Activated T-cell treated with anti-CD3 and anti-CD28 coated beads for 48 hours (primary cell): ENCODE measurements at regions not wholly inside any gene's neighbourhood (a gene's known extent, or its start where the extent isn't known, plus 50 kb on each side); places are given as distances from the start of the nearest gene placed in this dataset.

ENCODE experiments used
- DNase-seq: peaks from one replicate; pipeline ENCODE4 v3.0.0-alpha.2; 2020; ENCODE audit warnings: low read depth

DNA sequence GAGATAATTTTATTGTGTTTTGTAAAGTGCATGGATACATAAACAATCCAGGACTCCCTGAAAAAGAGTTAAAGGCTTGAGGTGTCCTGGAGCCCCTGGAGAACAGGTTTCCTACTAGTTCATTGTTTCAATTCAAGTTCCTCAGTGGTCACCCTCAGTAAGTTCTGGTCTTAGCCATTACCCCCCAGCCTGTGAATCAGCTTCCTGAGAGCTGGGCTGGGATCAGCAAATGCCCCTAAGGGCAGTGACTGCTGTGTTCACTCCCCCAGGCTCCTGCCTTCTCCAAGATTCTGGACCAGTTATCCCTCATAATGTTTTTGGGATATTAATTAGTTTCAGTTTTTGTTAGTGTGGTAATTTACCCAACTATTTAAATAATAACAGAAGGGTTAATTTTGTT, 151.6 kb upstream of the PRSS58 start:
- no peak for DNase-seq

DNA sequence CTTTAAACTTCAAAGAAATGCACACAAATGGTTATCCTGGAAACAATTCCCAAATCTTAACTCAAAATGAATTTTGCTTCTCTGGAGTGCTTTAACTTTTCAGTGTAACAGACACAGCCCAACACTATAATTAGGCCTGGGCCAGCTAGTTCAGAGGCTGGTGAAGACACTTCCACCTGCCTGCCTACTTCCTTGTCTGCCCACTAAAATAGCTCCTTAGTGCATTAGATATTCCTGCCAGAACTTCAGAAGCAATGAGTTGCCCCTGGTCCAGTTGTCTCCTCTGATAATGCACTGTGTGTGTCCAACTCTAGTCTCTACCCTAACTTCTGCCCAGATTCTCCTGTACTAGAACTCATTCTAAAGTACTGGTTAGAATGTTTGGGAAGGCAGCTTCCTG, 150.9 kb upstream of the PRSS58 start:
- no peak for DNase-seq

DNA sequence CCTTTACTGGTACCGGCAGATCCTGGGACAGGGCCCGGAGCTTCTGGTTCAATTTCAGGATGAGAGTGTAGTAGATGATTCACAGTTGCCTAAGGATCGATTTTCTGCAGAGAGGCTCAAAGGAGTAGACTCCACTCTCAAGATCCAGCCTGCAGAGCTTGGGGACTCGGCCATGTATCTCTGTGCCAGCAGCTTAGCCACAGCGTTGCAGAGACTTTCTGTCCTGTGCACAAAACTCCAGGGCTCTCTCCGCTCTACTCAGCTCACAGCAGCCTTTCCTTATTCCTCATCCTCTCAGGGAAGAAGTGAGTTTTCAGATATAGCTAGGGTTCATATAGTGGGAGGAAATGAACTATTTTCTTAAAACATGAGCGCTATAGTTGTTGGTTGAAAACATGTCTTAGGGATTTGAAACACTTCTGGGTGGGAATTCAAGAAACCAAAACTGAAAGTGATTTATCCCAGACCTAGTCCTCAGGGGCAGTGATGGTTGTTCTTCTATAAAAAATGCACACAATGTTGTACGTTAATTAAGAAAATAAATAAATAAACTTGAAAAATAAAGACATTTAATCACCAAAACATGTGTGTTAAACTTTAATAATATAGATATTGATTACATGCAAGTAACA, 150.2 kb upstream of the PRSS58 start:
- DNase-seq = no peak

DNA sequence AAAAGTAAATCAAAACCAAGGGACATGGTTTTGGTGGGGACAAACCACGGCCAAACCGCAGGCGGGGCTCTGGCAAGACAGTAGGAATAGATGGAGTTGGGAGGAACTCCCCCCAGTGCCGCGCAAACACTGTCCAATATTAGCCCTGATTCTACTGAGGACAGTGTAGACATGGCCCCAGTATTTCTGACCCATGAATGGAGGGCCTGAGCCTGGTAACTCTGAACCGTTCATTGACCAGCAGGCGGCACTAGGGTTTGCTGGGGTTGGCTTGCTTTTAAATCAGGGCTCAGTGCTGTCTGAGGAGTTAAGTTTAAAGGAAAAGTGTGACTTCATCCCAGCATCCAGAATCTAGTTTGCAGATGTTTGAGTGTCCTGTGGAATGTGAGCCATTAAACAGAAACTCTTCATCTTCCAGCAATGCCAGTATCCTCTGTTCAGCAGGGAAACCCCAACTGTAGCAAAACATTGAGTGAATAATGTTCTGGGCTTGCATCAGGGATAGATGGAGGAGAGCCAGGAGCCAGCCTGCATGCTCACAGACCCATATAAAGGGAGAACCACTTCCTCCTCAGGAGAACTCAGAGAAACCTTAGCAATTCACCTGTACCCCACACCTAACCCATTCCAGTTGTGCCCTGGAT, 147.4 kb upstream of the PRSS58 start:
- no peak for DNase-seq

DNA sequence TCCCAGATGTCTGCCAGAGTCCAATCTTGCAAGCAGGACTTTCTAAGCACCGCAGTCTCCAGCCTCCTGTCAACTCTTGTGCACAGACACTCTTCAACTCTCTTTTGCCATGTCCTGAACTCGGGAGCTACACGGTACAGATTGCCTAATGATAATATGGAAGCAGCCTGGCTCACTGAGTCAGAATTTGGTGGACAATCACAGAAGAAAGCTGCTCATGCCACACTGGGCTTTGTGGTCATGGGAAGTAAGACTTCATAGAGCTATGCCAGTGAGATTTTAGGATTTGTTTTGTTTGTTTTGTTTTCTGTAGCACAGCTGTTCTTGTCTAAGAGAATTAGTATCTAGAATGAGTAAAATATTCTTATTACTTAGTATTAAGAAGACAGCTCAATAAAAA, 144.1 kb upstream of the PRSS58 start:
- DNase-seq = no peak

DNA sequence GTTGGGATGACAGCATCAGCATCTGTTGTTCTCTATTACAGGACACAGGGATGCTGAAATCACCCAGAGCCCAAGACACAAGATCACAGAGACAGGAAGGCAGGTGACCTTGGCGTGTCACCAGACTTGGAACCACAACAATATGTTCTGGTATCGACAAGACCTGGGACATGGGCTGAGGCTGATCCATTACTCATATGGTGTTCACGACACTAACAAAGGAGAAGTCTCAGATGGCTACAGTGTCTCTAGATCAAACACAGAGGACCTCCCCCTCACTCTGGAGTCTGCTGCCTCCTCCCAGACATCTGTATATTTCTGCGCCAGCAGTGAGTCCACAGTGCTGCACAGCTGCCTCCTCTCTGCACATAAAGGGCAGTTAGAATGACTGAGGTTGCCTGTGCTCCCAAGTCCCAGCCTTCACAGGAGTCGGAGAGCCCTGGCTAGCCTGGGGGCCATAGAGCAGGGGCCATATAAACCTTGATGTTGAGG, 142.2 kb upstream of the PRSS58 start:
- DNase-seq = no peak

DNA sequence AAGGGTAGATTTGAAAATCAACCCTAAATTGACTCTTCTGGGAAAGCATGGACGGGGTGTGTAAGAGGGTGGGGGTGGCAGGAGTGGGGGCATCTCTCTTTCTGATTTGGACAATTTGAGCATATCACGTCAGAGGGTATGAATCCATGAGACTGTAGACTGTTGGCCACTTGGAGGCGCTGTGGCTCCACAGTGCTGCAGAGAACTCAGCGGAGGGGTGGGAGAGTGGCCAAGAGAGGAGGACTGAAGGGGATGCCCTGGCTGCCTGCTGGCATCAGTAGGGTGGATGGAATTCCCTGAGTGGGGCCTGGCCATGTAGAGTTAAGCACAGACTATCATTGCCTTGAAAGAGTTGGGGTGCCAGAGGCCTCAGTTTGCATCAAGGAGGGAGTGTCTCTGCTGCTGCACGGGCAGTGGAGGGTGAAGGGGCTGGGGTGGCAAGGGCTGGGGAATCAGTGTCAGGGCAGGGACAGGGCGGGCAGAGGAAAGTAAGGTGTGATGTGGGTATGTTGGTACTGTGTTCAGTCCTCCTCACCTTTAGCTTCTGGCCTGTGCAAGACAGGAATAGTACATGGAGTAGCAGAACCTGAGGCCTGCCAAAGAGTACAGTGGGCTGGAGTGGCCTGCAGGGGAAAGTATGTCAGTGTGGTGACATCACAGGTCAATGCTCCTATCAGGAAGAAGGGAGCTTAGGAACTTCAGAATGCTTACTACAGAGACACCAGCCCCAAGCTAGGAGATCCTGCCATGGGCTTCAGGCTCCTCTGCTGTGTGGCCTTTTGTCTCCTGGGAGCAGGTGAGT, 133.5 kb upstream of the PRSS58 start:
- peak; percentile 47 for DNase-seq

DNA sequence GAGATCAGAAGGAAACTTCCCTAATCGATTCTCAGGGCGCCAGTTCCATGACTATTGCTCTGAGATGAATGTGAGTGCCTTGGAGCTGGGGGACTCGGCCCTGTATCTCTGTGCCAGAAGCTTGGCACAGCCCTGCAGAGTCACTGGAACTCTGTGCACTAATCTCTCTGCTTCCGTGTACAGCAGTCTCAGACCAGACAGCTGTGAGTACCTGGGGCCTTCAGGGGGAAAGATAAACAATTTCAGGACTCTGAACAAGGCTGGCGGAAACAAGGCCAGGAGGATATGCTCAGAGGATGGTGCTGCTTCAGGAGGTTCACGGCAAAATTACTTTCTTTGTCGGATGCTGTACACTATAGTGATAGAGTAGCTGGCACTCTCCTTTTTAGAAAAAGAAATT, 131.7 kb upstream of the PRSS58 start:
- no peak for DNase-seq

DNA sequence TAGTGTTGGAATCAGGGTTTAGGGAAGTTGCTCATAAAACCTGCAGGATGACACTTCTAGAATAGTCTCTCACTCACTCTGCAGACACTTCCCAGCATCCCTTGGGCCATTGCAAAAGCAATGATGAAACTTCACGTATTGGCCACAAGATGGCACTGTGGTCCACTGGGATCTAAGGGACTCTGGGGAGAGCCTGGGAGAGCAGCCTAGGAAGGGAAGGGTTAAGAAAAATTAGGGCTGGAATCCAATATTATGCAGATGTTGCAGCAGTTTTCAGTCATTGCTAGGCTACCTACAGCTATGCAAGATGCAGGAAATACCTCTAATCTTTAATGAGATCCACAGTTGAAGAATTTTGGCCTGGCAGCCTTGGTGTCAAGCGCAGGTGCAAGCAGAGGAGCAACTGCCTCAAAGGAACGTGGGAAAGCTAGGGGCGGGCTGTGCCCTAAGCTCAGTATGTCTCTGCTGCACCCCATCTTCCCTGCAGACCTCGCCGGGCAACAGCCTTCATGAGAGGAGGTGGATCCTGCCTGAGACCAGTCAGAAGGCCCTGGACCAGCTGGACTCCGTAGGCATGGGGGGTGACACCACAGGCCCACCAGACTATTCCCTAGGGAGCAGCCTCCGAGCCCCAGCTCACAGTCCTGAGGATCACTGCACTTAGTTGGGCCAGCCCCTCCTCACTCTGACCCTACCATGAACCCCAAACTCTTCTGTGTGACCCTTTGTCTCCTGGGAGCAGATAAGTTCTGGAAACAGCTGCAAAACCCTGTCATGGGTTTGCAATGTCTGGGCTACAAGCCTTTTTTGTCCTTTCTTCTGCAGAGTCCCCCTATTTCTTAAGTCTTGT, 127.9 kb upstream of the PRSS58 start:
- peak; percentile 21 for DNase-seq

DNA sequence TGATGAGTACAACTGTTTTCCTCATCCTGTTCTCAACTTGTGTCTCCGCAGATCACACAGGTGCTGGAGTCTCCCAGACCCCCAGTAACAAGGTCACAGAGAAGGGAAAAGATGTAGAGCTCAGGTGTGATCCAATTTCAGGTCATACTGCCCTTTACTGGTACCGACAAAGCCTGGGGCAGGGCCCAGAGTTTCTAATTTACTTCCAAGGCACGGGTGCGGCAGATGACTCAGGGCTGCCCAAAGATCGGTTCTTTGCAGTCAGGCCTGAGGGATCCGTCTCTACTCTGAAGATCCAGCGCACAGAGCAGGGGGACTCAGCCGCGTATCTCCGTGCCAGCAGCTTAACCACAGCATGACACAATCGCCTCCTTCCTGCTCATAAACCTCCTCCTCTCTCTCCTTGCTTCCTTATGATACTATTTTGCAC, 126.7 kb upstream of the PRSS58 start:
- DNase-seq = peak; percentile 40

DNA sequence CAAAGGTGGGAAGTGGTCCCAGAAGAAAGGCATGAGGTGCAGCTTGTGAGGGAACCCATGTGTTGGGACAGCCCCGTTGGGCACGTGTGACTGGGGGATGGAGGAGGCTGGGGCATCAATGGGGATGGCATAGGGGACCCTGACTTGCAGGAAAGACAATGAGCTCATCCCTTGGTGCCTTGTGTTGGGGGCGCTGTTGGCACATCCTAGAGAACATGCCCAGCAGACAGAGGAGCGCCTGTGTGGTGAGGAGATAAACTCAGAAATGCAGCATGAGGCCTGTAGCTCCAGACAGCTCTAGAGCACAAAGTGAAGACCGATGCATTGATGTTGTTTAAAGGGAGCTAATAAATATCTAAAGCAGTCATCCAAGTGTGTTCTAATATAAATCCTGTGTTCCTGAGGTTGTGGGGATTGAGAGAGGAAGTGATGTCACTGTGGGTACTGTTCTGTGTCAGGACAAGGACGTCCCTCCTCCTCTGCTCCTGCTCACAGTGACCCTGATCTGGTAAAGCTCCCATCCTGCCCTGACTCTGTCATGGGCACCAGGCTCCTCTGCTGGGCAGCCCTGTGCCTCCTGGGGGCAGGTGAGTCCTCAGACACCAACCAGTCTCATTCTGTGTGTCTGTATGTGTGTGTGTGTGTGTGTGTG, 126.1 kb upstream of the PRSS58 start:
- DNase-seq = no peak

DNA sequence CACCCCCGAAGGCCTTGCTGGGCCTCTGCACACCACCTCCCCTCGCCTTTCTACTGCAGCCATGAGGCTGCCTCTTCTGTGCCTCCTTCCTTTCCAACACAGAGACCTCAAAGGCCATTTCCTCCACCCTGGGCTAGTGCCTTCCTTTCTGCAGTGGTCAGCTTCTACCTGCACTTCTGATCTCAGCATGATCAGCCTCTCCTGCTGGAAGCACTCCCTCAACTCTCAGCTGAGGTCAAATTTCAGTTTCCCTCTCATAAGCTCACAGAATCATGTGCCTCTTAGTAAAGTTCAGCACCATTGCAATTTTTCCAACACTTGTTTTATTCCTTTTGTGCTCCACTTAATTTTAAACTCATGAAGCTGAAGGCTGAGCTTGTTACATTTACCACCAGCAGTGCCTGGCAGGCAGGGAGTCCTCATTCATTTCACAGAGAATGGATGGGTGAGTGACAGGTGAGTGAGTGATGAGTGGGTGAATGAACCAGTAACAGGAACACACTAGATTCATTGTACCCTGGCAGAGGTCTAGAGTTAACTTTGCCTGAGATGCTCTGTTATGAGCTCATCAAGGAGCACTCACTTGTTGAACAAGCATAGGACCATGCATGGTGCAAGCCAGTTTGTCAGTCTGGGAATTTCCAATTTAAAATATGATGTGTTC, 124.0 kb upstream of the PRSS58 start:
- DNase-seq = no peak

DNA sequence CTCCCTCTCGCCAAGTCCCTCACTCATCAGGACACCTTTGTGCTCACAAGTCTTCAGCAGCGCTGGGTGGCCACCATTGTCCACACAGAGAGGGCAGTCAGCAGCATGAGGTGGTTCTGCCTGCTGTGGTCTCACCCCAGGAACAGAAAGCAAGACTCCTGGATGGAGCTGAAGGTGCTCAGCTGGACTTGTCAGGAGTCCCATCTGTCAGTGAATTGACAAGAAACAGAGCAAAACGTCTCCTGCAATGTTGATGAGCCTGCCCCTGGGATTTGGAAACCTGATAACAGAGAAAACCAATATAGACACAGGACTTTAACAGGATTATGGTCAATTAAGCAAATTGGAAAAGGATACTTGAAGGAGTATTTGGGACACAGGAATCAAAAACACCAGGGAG, 122.2 kb upstream of the PRSS58 start:
- DNase-seq = no peak

DNA sequence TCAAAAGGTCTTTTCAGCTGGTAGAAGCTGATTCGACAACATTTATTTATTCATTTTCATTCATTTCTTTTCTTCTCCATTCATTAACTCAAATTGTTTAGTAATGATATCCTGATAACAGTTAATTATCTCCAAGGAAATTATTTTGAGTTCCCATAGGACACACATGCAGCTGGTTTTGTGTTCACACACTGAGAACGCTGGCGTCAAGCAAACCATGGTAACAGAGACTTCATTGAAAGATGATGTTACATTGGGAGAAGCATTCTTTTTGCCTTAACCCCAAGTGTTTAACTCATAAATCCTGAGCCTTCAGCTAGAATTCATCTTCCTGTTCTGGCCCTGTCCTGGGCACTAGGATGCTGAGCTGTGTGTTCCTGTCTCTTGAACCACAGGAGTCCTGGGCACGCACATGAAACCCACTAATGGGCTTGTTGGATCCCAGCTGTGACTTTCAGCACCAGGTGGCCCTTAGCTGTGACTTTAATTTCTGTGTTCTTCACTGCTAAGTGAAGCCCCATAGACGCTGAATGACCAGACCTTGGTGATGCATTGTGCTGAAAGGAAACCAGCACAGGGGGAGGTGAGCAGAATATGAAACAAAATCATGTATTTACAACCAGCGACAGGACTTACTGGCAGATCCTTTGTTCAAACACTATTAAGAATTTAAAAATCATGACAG, 121.5 kb upstream of the PRSS58 start:
- no peak for DNase-seq

DNA sequence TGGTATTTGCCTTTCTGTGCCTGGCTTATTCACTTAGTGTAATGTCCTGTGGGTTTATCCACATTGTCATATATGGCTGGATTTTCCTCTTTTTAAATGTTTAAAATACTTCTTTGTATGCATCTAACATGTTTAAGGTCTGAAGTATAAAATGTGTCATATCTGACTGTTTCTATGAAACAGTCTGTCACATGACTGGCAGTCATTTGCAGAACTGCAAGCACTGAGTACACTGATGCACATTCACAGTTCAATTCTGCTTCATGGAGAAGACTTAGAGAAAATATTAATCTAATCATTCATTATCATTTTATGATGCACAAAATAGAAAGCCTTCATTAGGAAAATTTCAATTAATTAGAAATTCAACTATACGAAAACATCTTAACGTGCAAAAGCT, 119.7 kb upstream of the PRSS58 start:
- DNase-seq = no peak

DNA sequence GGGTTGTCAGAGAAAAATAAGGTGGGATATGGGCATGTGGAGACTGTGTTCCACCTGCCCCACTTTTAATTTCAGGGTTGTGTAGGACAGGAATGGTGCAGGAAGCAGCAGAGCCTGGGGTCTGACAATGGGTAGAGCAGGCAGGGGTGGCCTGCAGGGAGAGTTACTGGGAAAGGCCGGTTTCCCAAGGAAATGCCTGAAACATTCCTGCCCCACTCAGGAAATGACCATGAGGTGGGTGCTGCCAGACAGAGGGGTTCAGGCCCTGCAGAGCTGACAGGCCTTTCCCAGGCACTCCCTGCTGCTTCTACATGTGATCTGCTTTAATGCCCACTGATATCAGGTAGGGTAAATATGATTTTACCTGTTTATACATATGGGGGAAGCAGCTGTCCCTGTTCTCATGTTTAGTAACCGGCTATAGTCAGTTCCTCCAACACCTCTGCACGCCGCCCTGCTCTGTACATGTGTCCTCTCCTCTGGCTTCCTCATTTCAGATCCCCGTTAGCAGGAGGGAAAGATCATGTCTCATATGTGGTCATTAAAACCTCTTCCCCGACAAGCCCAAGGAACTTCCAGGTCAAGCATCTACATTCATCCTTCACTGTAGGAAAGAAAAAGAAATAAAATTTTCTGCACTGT, 118.6 kb upstream of the PRSS58 start:
- DNase-seq = no peak

DNA sequence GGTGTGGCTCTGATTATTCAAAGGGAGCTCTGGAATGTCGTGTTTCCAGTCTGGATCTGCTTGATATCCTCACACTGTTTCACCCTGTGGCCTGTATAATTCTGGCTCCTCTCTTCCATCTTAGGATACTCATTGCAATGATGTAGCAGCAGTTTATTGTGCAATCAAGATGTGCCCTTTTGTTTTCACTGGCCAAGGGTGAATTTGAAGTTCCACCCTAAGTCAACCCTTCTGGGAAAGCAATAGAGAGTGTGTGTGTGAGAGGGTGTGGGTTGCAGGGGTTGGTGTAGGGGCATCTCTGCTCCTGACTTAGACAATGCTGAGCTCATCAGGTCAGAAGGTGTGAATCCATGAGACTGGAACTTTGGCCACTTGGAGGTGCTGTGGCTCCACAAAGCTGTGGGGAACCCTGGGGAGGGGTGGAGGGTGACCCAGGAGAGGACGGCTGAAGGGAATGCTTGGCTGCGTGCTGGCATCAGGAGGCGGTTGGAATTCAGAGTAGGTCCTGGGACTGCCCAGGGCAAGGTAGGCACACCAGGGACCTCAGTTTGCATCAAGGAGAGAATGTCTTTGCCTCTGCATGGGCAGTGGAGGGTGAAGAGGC, 118.0 kb upstream of the PRSS58 start:
- no peak for DNase-seq

DNA sequence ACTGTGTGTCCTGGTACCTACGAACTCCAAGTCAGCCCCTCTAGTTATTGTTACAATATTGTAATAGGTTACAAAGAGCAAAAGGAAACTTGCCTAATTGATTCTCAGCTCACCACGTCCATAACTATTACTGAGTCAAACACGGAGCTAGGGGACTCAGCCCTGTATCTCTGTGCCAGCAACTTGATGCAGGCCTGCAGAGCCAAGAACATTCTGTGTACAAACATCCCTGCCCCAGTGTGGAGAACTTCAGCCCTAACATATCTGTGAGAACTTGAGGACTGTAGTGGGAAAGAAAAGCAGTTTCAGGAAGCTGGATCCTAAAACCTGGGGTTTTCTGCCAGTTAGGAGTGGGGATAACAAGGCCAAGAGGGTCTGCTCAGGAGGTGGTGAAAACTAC, 114.9 kb upstream of the PRSS58 start:
- DNase-seq = no peak

DNA sequence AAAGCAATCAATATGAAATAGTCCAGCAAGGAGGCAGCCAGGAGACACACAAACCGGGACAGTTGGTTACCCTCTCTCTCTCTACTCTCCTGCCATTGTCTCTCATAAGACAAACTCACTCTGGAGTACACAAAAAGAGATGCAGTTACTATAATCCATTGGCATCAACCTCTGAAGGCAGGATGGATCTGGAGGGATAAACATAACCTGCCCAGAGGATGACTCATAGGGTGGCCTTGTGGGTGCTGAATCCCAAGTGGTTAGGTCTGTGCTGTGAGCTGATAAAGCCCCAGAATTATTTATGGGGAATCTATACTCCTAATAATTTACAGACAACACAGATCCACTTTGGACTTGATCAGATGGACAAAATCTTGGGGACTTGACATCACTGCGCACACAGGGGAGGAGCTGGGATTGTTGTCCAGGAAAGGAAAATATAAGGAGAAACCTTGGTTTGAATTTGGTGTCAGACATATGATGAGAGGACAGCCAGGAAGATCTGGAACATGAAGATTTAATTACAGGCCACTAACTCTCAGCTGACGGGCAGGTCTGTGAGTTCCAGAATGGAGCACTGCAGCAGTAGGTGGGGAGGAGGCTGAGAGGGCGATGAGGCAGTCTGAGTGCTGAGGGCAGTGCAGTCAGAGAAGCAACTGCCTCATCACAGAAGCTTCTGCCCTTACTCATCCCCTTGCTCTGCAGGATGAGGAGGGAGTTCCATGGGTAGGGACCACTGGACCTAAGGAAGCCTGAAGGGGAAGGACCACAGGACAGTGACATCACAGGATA, 113.9 kb upstream of the PRSS58 start:
- no peak for DNase-seq
